ENCODE measurements at regions not wholly inside any gene's neighbourhood (a gene's known extent, or its start where the extent isn't known, plus 50 kb on each side); places are given as distances from the start of the nearest gene placed in this dataset.

DNA sequence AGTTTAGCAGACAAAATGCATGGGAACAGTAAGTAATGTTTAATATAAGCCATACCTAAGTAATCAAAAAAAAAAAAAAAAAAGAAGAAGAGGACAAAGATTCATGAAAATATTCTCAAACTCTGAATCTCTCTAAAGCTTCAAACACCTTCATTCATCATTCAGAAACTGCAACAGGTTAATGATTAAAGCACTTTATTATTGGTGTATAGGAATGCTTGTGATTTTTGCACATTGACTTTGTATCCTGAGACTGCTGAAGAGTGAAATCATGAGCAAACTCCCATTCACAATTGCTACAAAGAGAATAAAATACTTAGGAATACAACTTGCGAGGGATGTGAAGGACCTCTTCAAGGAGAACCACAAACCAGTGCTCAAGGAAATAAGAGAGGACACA, 278.4 kb upstream of the DCN start:
- no TSS peak for BruUV-seq (replicated peaks)
- TF ChIP-seq, protein P1, sequence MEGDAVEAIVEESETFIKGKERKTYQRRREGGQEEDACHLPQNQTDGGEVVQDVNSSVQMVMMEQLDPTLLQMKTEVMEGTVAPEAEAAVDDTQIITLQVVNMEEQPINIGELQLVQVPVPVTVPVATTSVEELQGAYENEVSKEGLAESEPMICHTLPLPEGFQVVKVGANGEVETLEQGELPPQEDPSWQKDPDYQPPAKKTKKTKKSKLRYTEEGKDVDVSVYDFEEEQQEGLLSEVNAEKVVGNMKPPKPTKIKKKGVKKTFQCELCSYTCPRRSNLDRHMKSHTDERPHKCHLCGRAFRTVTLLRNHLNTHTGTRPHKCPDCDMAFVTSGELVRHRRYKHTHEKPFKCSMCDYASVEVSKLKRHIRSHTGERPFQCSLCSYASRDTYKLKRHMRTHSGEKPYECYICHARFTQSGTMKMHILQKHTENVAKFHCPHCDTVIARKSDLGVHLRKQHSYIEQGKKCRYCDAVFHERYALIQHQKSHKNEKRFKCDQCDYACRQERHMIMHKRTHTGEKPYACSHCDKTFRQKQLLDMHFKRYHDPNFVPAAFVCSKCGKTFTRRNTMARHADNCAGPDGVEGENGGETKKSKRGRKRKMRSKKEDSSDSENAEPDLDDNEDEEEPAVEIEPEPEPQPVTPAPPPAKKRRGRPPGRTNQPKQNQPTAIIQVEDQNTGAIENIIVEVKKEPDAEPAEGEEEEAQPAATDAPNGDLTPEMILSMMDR (conservative IDR thresholded peaks at IDR 0.05; ENCODE audit: low read depth, low read length) = no peak
- TF ChIP-seq EZH2 (IDR thresholded peaks at IDR 0.05; ENCODE audit: borderline replicate concordance, low read depth, low read length, poor library complexity, severe bottlenecking) = no peak
- no peaks in the 10 kb centered on the region for H3K36me3 ChIP-seq (ENCODE audit: insufficient read depth, low read length, poor library complexity, severe bottlenecking)
- no peaks in the 10 kb centered on the region for H3K4me1 ChIP-seq (ENCODE audit: insufficient read depth, low read length, poor library complexity, severe bottlenecking)
- DNase-seq (ENCODE audit: low spot score) = no peak
- ChIA-PET CTCF (no interaction called here), POLR2A (ENCODE audit: low non-redundant PET) (no interaction called here)
- intact Hi-C loops (cut with micrococcal nuclease; ENCODE audit: unreplicated experiment) = no loop called here
- H3K9me3 ChIP-seq (ENCODE audit: low read depth, low read length, poor library complexity, severe bottlenecking) = no peaks in the 10 kb centered on the region
- H3K4me3 ChIP-seq (ENCODE audit: low read depth, low read length, poor library complexity, severe bottlenecking) = no peak overlapping the region
- no peaks in the 10 kb centered on the region for H3K27me3 ChIP-seq (replicated peaks; ENCODE audit: insufficient read depth, low read depth, low read length, poor library complexity)
- H3K27ac ChIP-seq (ENCODE audit: low read depth, low read length, poor library complexity, severe bottlenecking) = no peak overlapping the region

DNA sequence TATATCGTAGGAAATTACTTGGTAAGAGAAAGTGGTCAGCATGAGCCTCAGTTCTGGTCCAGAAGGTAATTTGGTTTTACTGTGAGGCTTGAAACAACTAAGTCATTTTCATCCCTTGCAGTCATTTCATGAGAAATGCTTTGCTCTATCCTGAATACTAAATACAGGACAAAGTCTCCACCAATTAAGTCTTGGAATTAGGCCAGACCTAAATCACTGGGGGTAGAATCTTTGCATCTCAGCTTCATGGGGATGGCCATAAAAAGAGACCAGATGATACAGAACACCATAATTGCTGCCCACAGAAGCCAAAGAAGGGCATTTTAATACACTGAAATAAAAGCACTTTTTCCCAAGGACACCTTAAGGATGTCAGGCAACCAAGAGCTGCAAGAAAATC, 277.9 kb upstream of the DCN start:
- Histone ChIP-seq H3K27me3 (replicated peaks; ENCODE audit: insufficient read depth, low read depth, low read length, poor library complexity) (no peaks in the 10 kb centered on the region), H3K27ac (ENCODE audit: low read depth, low read length, poor library complexity, severe bottlenecking) (no peak overlapping the region), H3K4me1 (ENCODE audit: insufficient read depth, low read length, poor library complexity, severe bottlenecking) (no peaks in the 10 kb centered on the region), H3K4me3 (ENCODE audit: low read depth, low read length, poor library complexity, severe bottlenecking) (no peak overlapping the region), H3K9me3 (ENCODE audit: low read depth, low read length, poor library complexity, severe bottlenecking) (no peaks in the 10 kb centered on the region), H3K36me3 (ENCODE audit: insufficient read depth, low read length, poor library complexity, severe bottlenecking) (no peaks in the 10 kb centered on the region)
- BruUV-seq (replicated peaks) = no TSS peak
- ChIA-PET POLR2A (ENCODE audit: low non-redundant PET) (no interaction called here), CTCF (no interaction called here)
- TF ChIP-seq, protein P1 (conservative IDR thresholded peaks at IDR 0.05; ENCODE audit: low read depth, low read length) = no peak
- TF ChIP-seq EZH2 (IDR thresholded peaks at IDR 0.05; ENCODE audit: borderline replicate concordance, low read depth, low read length, poor library complexity, severe bottlenecking) = no peak
- intact Hi-C loops (cut with micrococcal nuclease; ENCODE audit: unreplicated experiment) = no loop called here
- DNase-seq (ENCODE audit: low spot score) = no peak

DNA sequence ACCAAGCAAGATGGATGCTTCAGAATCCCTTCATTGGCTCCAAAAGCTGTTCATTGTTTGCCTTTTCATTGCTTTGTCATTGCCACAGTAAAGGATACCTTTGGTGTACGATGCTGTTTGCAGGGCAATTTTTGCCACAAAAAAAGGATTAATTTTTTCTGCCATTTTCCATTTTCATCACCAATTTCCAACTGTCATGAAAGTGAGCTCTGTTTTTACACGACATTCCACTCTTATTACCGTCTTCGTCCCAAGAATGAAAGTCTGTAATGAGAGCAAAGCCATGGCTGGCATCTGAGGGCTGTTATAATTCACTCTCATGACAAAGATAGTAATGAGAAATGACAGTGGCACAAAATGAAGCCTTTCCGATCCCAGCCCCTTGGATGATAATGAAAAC, 272.7 kb upstream of the DCN start:
- Histone ChIP-seq H3K4me1 (ENCODE audit: insufficient read depth, low read length, poor library complexity, severe bottlenecking) (no peaks in the 10 kb centered on the region), H3K27ac (ENCODE audit: low read depth, low read length, poor library complexity, severe bottlenecking) (no peak overlapping the region), H3K4me3 (ENCODE audit: low read depth, low read length, poor library complexity, severe bottlenecking) (no peak overlapping the region), H3K36me3 (ENCODE audit: insufficient read depth, low read length, poor library complexity, severe bottlenecking) (no peaks in the 10 kb centered on the region), H3K9me3 (ENCODE audit: low read depth, low read length, poor library complexity, severe bottlenecking) (no peaks in the 10 kb centered on the region), H3K27me3 (replicated peaks; ENCODE audit: insufficient read depth, low read depth, low read length, poor library complexity) (no peaks in the 10 kb centered on the region)
- no TSS peak for BruUV-seq (replicated peaks)
- no peak for DNase-seq (ENCODE audit: low spot score)
- intact Hi-C loops (cut with micrococcal nuclease; ENCODE audit: unreplicated experiment) = no loop called here
- ChIA-PET POLR2A (ENCODE audit: low non-redundant PET) (no interaction called here), CTCF (no interaction called here)
- no peak for TF ChIP-seq EZH2 (IDR thresholded peaks at IDR 0.05; ENCODE audit: borderline replicate concordance, low read depth, low read length, poor library complexity, severe bottlenecking)
- TF ChIP-seq, protein P1 (conservative IDR thresholded peaks at IDR 0.05; ENCODE audit: low read depth, low read length) = no peak

All from A673 (cell line).